CD14-positive monocyte (primary cell): ENCODE measurements at regions not wholly inside any gene's neighbourhood (a gene's known extent, or its start where the extent isn't known, plus 50 kb on each side); places are given as distances from the start of the nearest gene placed in this dataset.

Experiments
- DNase-seq, 3 donors: peaks; one replicate each; pipeline ENCODE4 v3.0.0-alpha.2; 2011 to 2022
- H2AFZ ChIP-seq: 2 replicates; pipeline ENCODE4 v1.6.0; 2012; ENCODE audit warnings: mild to moderate bottlenecking, low read depth, low read length, inconsistent platforms; ENCODE audit not compliant: insufficient read depth, poor library complexity, severe bottlenecking
- H3K27ac ChIP-seq, 2 donors: 1 replicate in 1 of 2; 2 replicates in 1 of 2; pipeline ENCODE4 v1.5.1; 2012 to 2013; ENCODE audit warnings: low read length in 2 of 2, control low read depth in 1 of 2, inconsistent platforms in 1 of 2, low read depth in 1 of 2, mild to moderate bottlenecking in 1 of 2
- H3K27me3 ChIP-seq, 2 donors: one replicate each; pipeline versions ENCODE4 v1.6.0 to v1.6.1; 2011 to 2013; ENCODE audit warnings: low read length in 2 of 2; ENCODE audit not compliant: control insufficient read depth in 2 of 2, insufficient read depth in 2 of 2
- H3K36me3 ChIP-seq, 2 donors: replicated peaks in 1 of 2; 1 replicate in 1 of 2; 2 replicates in 1 of 2; pipeline versions ENCODE4 v1.5.1 to v1.6.1; 2012 to 2013; ENCODE audit warnings: low read length in 2 of 2, control low read depth in 1 of 2, inconsistent platforms in 1 of 2, mild to moderate bottlenecking in 1 of 2; ENCODE audit not compliant: insufficient read depth in 2 of 2, control insufficient read depth in 1 of 2
- H3K4me1 ChIP-seq, 2 donors: 1 replicate in 1 of 2; 2 replicates in 1 of 2; pipeline versions ENCODE4 v1.5.1 to v1.6.1; 2012 to 2013; ENCODE audit warnings: low read length in 2 of 2, control low read depth in 1 of 2, inconsistent platforms in 1 of 2, mild to moderate bottlenecking in 1 of 2, moderate library complexity in 1 of 2; ENCODE audit not compliant: insufficient read depth in 2 of 2, control insufficient read depth in 1 of 2
- H3K4me2 ChIP-seq: replicated peaks from 2 replicates; pipeline ENCODE3; 2012; ENCODE audit warnings: low read length, moderate library complexity, mild to moderate bottlenecking; ENCODE audit not compliant: poor library complexity, severe bottlenecking; ENCODE audit errors: extremely low read depth
- H3K4me3 ChIP-seq, 3 experiments: fragments of 200-600 bp in 1 of 3; sonication (generic) in 1 of 3; replicated peaks in 1 of 3; 1 replicate in 2 of 3; 2 replicates in 1 of 3; pipeline ENCODE4 v1.5.1; 2011 to 2013; ENCODE audit warnings: low read length in 3 of 3, mild to moderate bottlenecking in 3 of 3, control low read depth in 2 of 3, low read depth in 2 of 3, inconsistent platforms in 1 of 3, moderate library complexity in 1 of 3
- H3K79me2 ChIP-seq: 2 replicates; pipeline ENCODE4 v1.6.0; 2012; ENCODE audit warnings: mild to moderate bottlenecking, control low read depth, inconsistent platforms, low read length, moderate library complexity; ENCODE audit not compliant: insufficient read depth
- H3K9ac ChIP-seq: 2 replicates; pipeline ENCODE4 v1.6.0; 2017; ENCODE audit warnings: low read length, mild to moderate bottlenecking; ENCODE audit not compliant: insufficient read depth, poor library complexity, severe bottlenecking
- H3K9me3 ChIP-seq, 2 donors: replicated peaks in 1 of 2; 1 replicate in 1 of 2; 2 replicates in 1 of 2; pipeline versions ENCODE4 v1.5.1 to v1.6.1; 2012 to 2013; ENCODE audit warnings: low read length in 2 of 2, control low read depth in 1 of 2; ENCODE audit not compliant: control insufficient read depth in 1 of 2, insufficient read depth in 1 of 2
- H4K20me1 ChIP-seq: 2 replicates; pipeline ENCODE4 v1.6.0; 2012; ENCODE audit warnings: mild to moderate bottlenecking, low read length, control low read depth, moderate library complexity; ENCODE audit not compliant: insufficient read depth
- H3K27ac Mint-ChIP-seq, 7 donors: one replicate each; pipeline ENCODE4 v1.8.0; 2020; ENCODE audit warnings: mild to moderate bottlenecking in 7 of 7, mixed read lengths in 7 of 7, moderate library complexity in 6 of 7, inconsistent platforms in 2 of 7
- H3K27me3 Mint-ChIP-seq, 3 donors: one replicate each; pipeline ENCODE4 v1.8.0; 2021 to 2022; ENCODE audit warnings: low read depth in 3 of 3, mild to moderate bottlenecking in 3 of 3, mixed read lengths in 3 of 3, moderate library complexity in 3 of 3, inconsistent platforms in 1 of 3
- H3K36me3 Mint-ChIP-seq, 2 donors: one replicate each; pipeline ENCODE4 v1.8.0; 2020; ENCODE audit warnings: mixed read lengths in 2 of 2, inconsistent platforms in 1 of 2, mild to moderate bottlenecking in 1 of 2
- H3K4me1 Mint-ChIP-seq: one replicate; pipeline ENCODE4 v1.8.0; 2020; ENCODE audit warnings: mild to moderate bottlenecking, mixed read lengths
- H3K4me3 Mint-ChIP-seq, 2 donors: one replicate each; pipeline ENCODE4 v1.8.0; 2020; ENCODE audit warnings: mild to moderate bottlenecking in 2 of 2, mixed read lengths in 2 of 2, moderate library complexity in 1 of 2
- H3K9me3 Mint-ChIP-seq, 7 donors: one replicate each; pipeline ENCODE4 v1.8.0; 2020 to 2022; ENCODE audit warnings: mixed read lengths in 7 of 7, mild to moderate bottlenecking in 6 of 7, moderate library complexity in 6 of 7, inconsistent platforms in 2 of 7
- CTCF ChIP-seq: fragments of 200-600 bp; IDR thresholded peaks from one replicate; pipeline ENCODE4 v1.8.0; 2022; ENCODE audit warnings: antibody characterized with exemption, mild to moderate bottlenecking
- WGBS: methylation state at CpG from one replicate; pipeline ENCODE4 v1.1.5; 2013; ENCODE audit warnings: missing lambda C conversion rate; ENCODE audit not compliant: insufficient coverage; 5-methylcytosine and 5-hydroxymethylcytosine counted together
- intact Hi-C, 2 donors: fragments of 100-400 bp; cut with micrococcal nuclease; formaldehyde crosslinking; loops; one replicate each; pipeline versions ENCODE4 v1.15.0 to v1.15.1; 2023

- H3K4me1 Mint-ChIP-seq = no peaks in the 10 kb centered on the region
- H3K9me3 Mint-ChIP-seq = peaks cover 0 to 6% (median 3%) of the 10 kb centered on the region in 7 donors
- Histone ChIP-seq H3K9me3 (no peaks in the 10 kb centered on the region), H3K4me2 (no peak overlapping the region), H3K4me3 (no peak overlapping the region), H3K9ac (no peak overlapping the region), H3K27me3 (no peaks in the 10 kb centered on the region), H4K20me1 (no peaks in the 10 kb centered on the region), H3K4me1 (no peaks in the 10 kb centered on the region), H3K79me2 (no peaks in the 10 kb centered on the region), H3K27ac (no peak overlapping the region), H2AFZ (no peak overlapping the region), H3K36me3 (no peaks in the 10 kb centered on the region)
- no peak overlapping the region for H3K4me3 Mint-ChIP-seq
- peaks cover 0 to 1% (median 0%) of the 10 kb centered on the region in 3 donors for H3K27me3 Mint-ChIP-seq
- no peak overlapping the region for H3K27ac Mint-ChIP-seq
- no peak for DNase-seq
- no peaks in the 10 kb centered on the region for H3K36me3 Mint-ChIP-seq
- intact Hi-C loops = no loop called here
- TF ChIP-seq CTCF = no peak
These were observed 58.8 kb upstream of the PRDM9 start for GRCh38 chr5:23448627-23449026.

GRCh38 chr5:23446424-23446823 lies 61.0 kb upstream of the PRDM9 start:
- Mint-ChIP-seq H3K4me1 (no peaks in the 10 kb centered on the region), H3K4me3 (no peak overlapping the region), H3K36me3 (no peaks in the 10 kb centered on the region), H3K27ac (no peak overlapping the region), H3K9me3 (peaks cover 0 to 10% (median 4%) of the 10 kb centered on the region in 7 donors), H3K27me3 (peaks cover 0 to 1% (median 0%) of the 10 kb centered on the region in 3 donors)
- H3K4me1 ChIP-seq = no peaks in the 10 kb centered on the region
- H3K79me2 ChIP-seq = no peaks in the 10 kb centered on the region
- no peaks in the 10 kb centered on the region for H3K27me3 ChIP-seq
- WGBS = 100% methylated on average over 1 of the region's 6 CpGs
- intact Hi-C loops = no loop called here
- H3K4me3 ChIP-seq = no peak overlapping the region
- H3K9me3 ChIP-seq = no peaks in the 10 kb centered on the region
- no peak for DNase-seq
- H3K9ac ChIP-seq = no peak overlapping the region
- TF ChIP-seq CTCF = no peak
- H2AFZ ChIP-seq = no peak overlapping the region
- H3K27ac ChIP-seq = no peak overlapping the region
- no peaks in the 10 kb centered on the region for H4K20me1 ChIP-seq
- no peak overlapping the region for H3K4me2 ChIP-seq
- no peaks in the 10 kb centered on the region for H3K36me3 ChIP-seq
